NCI-H82 treated with DMSO at 0.1 percent for 48 hours (cell line): ENCODE measurements at regions not wholly inside any gene's neighbourhood (a gene's known extent, or its start where the extent isn't known, plus 50 kb on each side); places are given as distances from the start of the nearest gene placed in this dataset.

Source experiments
- DNase-seq: peaks from one replicate; lab custom pipeline; 2025; ENCODE audit not compliant: unreplicated experiment; lab: John Stamatoyannopoulos, UW

GRCh38 chr20:6575912-6576401, 191.5 kb upstream of the BMP2 start:
- no peak for DNase-seq

- no peak for DNase-seq
Measured at GRCh38 chr20:6566821-6567220, 200.7 kb upstream of the BMP2 start.

GRCh38 chr20:6562111-6562510, 205.4 kb upstream of the BMP2 start:
- DNase-seq: no peak

GRCh38 chr20:6560978-6561377, 206.5 kb upstream of the BMP2 start:
- DNase-seq: no peak

- no peak for DNase-seq
Measured at GRCh38 chr20:6559791-6560190, 207.7 kb upstream of the BMP2 start.

- no peak for DNase-seq
Measured at GRCh38 chr20:6558341-6558740, 209.1 kb upstream of the BMP2 start.

GRCh38 chr20:6533761-6534479, 233.6 kb upstream of the BMP2 start:
- DNase-seq: no peak

- peak; percentile 21 for DNase-seq
Measured at GRCh38 chr20:6533351-6533750, 234.1 kb upstream of the BMP2 start.

- DNase-seq: no peak
Measured at GRCh38 chr20:6530779-6531315, 236.6 kb upstream of the BMP2 start.

- DNase-seq: no peak
Measured at GRCh38 chr20:6530254-6530653, 237.2 kb upstream of the BMP2 start.

- DNase-seq: no peak
Measured at GRCh38 chr20:6525447-6526303, 241.8 kb upstream of the BMP2 start.

- DNase-seq: no peak
Measured at GRCh38 chr20:6524305-6524704, 243.2 kb upstream of the BMP2 start.

- DNase-seq: no peak
Measured at GRCh38 chr20:6519556-6519955, 247.9 kb upstream of the BMP2 start.

GRCh38 chr20:6515261-6515660, 252.2 kb upstream of the BMP2 start:
- DNase-seq: no peak

GRCh38 chr20:6513599-6513998, 253.9 kb upstream of the BMP2 start:
- DNase-seq: no peak

- DNase-seq: no peak
Measured at GRCh38 chr20:6509374-6509773, 258.1 kb upstream of the BMP2 start.

GRCh38 chr20:6506906-6507305, 260.6 kb upstream of the BMP2 start:
- no peak for DNase-seq

GRCh38 chr20:6504826-6505225, 262.7 kb upstream of the BMP2 start:
- DNase-seq: no peak

GRCh38 chr20:6504179-6504578, 263.3 kb upstream of the BMP2 start:
- no peak for DNase-seq

GRCh38 chr20:6502999-6503398, 264.5 kb upstream of the BMP2 start:
- DNase-seq: no peak

GRCh38 chr20:6502219-6502618, 265.3 kb upstream of the BMP2 start:
- DNase-seq: no peak

GRCh38 chr20:6501061-6501460, 266.4 kb upstream of the BMP2 start:
- no peak for DNase-seq
